NCI-H446 treated with DMSO at 0.1 percent for 48 hours (cell line): ENCODE measurements at regions not wholly inside any gene's neighbourhood (a gene's known extent, or its start where the extent isn't known, plus 50 kb on each side); places are given as distances from the start of the nearest gene placed in this dataset.

Source experiments
- DNase-seq: peaks from one replicate; lab custom pipeline; 2025; lab: John Stamatoyannopoulos, UW

GRCh38 chr15:61633951-61634350, 404.8 kb upstream of the RORA start:
- DNase-seq: no peak

GRCh38 chr15:61629269-61629668, 400.2 kb upstream of the RORA start:
- no peak for DNase-seq

GRCh38 chr15:61624950-61625349, 395.8 kb upstream of the RORA start:
- DNase-seq: no peak

DNA sequence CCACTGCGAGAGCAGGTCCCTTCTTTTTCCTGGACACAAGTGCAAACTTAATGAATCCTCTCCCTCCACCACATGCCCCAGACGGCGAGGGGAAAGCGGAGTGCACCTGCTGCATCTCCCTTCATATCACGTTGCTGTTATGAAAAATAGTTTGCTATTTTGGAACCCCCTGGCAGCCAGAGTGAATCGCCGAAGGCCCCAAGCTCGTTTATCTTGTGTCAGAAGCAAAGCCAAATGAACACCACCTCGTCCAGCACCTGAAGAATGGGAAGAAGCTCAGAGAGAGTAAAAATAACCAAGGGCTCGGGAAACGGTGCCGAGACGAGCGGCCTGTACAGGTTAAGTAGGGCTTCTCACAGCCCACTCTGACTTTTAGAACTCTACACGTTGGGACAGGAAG, 394.6 kb upstream of the RORA start:
- no peak for DNase-seq

DNA sequence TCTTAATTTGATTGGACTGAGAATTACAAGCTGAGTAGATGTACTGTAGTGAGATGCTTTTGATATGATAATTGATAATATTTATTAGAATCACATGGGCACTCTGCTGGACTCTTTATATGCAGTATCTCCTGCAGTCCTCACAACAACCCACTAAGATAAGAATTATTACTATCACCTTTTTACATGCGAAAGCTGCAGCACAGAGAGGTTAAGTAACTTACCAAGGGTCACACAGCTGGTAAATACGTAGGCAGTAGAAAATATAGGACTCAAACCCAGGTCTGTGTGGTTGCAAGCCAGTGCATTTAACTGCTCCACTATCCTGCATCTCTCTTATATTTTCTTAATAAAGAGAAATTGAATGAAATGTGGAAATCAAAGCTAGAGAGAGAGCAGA, 392.8 kb upstream of the RORA start:
- no peak for DNase-seq

- DNase-seq: no peak
These were observed 392.0 kb upstream of the RORA start for GRCh38 chr15:61621146-61621545.

- DNase-seq: no peak
These were observed 391.0 kb upstream of the RORA start for GRCh38 chr15:61620151-61620550.

- no peak for DNase-seq
These were observed 384.6 kb upstream of the RORA start for GRCh38 chr15:61613729-61614128.

GRCh38 chr15:61613138-61613537, 384.0 kb upstream of the RORA start:
- DNase-seq: no peak

GRCh38 chr15:61612111-61612510, 383.0 kb upstream of the RORA start:
- DNase-seq: no peak

DNA sequence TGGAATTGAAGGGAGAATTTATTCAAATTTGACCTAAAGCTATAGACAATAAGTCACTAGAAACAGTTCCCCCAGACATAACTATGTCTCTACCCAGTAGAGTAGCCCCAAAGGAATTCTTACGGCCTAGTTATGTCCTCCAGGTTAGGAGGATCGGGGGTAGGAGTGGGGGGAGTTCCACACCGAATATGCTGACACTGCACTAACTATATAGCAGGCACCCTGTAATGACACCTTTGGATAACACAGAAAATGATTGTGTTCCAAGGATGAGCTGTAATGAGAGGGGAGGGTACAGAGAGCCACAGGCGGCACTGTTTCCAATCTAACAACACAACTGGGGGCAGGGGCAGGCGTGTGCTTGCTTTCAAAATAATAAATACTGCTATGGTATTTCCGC, 376.2 kb upstream of the RORA start:
- DNase-seq: no peak

- no peak for DNase-seq
These were observed 369.6 kb upstream of the RORA start for GRCh38 chr15:61598655-61599054.

- DNase-seq: no peak
These were observed 355.3 kb upstream of the RORA start for GRCh38 chr15:61584410-61584809.

DNA sequence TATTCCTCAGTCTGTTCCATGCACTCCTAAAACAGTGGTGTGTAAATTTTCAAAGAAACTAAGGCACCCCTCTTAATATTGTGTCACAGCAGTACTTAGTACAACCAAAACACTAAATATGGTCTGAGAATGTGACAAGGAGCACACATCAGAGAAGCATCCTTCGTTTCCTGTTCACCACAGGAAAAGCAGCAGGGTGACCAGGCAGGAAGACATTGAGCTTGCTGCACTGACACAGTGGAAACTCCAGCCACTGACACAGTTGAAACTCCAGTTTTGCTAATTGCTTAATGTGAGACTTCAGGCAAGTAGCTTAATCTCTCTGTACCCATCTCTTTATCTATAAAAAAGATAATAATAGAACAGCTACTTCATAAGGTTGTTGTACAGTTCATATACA, 353.0 kb upstream of the RORA start:
- no peak for DNase-seq

- DNase-seq: no peak
These were observed 346.5 kb upstream of the RORA start for GRCh38 chr15:61575597-61575996.

DNA sequence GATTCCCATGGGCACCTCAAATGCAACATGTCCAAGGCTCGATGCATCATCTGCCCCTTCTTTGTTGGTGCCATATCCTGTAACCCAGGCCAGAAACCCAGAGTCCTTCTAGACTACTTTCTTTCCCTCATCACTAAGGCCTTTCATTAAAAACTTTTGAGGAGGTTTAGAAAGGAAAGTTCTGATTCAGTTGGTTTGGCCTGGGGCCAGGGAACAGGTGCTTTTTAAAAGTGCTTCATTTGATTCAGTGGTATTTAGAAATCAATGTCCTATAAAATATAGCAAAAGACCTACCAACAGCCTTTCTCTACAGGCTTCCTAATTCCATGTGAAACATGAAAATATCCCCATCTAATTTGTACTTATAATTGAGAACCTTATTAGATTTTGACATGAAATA, 341.9 kb upstream of the RORA start:
- DNase-seq: no peak

DNA sequence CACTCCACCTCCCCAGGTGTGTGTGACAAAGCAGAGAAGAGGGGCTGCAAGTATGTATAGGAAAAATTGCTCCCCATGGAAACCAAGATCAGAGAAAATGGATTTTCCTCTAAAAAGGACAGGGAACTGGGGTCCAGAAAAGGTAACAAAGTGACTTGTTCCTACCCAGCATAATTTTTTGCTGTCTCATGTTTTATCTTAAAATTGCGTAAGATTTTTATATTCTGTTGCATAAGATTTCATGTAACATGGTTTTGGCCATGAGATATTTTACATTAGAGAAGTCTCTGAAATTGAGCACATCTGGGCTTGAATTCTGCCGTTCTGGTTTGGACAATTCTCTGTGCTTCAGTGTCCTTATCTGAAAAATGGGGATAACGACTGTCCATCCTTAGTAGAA, 335.7 kb upstream of the RORA start:
- no peak for DNase-seq

DNA sequence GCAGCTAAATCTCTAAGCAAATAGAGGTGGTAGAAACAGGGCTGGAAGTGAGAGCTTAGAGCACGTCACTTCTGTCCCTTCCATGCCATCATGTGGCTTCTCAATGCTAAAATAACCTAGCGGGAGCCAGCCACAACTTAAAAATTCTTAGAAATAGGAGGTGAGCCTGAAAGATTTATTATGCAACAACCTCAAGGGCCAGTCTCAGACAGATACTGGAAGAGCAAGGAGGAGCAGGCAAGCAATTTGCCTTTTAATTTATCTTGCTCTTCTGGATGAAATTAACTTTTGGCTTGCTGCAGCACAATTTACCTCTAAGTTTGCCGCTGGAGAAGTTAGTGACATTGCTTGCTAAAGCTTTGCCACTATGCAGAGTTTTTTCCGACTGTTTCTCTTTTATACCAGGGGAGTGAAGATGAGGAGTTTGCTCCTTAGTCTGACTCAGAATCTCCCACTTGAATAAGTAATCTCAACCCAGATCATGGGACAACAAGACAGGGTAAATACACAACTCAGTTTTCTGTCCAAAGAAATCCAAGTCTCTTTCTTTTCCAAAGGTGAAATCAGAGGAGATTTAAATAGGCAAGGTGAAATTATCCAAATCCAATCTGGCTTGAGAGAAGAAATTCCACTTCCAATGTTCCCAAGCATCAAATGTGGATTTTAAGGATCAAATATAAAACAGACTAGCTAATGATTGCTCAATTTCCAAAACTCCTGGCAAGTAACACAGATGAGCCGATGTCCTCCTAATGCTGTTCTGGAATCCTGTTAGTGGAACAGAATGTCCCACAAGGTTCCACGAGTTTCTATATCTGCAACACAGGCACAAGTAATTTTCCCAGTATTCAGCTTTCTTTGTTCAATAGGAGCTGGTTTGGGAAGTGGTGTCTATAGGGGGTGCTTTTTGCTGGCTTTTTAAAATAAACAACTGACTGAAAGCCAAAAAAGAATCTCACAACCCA, 329.4 kb upstream of the RORA start:
- no peak for DNase-seq

GRCh38 chr15:61556037-61556648, 327.0 kb upstream of the RORA start:
- no peak for DNase-seq

DNA sequence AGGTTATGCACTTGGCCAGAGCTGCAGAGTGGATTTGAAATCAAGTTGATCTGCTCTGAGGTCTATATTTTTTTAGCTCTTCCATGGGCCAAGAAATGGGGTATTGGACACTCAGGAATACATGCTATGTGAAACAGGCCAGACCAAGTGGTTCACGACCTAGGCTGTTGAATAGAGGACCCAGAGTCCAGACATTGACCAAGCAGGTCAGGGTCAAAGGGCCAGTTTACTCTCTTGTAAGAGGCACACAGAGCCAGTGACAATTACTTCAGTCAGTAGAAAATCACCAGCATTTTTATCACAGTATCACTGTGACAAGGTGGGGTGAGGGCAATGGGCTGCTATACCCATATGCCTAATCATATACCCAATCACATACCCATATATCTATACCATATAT, 320.6 kb upstream of the RORA start:
- no peak for DNase-seq

DNA sequence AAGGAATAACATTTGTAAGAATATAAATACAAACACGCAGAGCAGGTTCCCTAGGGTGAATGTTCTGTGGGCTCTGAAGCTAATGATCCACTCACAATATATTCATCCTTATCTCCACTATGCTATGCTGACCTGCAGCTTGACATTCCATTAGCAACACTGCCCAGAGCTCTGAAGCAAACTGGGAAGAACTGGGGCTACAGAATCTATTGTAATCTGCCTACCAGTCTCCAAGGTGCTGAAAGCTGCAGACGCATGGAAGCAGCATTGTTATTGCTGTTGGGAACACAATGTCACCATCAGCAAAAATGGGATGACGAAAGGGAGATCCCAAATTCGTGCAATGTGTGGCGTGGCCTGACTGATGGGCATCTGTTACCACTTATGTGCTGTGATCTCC, 316.7 kb upstream of the RORA start:
- DNase-seq: no peak

GRCh38 chr15:61541516-61541915, 312.4 kb upstream of the RORA start:
- no peak for DNase-seq

DNA sequence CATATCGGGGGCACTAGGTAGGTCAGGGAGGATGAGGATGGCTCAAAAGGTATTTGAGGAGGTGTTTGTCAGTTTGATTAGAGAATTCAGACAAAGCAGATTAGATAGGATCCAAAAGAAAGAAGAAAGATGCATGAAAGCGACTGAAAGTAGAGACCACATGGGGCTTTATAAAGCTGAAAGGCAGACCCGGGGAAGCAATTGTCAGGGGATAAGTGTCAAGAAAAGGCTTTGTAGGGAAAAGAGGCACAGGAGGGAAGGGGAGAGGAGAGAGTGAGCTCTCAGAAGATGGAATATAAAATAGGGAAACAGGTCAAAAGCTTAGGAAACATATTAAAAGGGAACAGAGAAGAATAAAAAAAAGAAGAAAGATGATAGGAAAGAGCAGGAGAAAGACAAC, 308.2 kb upstream of the RORA start:
- DNase-seq: no peak

- no peak for DNase-seq
These were observed 305.9 kb upstream of the RORA start for GRCh38 chr15:61534986-61535385.
